NCI-H69 (cell line): ENCODE measurements at regions not wholly inside any gene's neighbourhood (a gene's known extent, or its start where the extent isn't known, plus 50 kb on each side); places are given as distances from the start of the nearest gene placed in this dataset.

Experiments used
- DNase-seq: peaks from one replicate; lab custom pipeline; 2025; lab: John Stamatoyannopoulos, UW

DNA sequence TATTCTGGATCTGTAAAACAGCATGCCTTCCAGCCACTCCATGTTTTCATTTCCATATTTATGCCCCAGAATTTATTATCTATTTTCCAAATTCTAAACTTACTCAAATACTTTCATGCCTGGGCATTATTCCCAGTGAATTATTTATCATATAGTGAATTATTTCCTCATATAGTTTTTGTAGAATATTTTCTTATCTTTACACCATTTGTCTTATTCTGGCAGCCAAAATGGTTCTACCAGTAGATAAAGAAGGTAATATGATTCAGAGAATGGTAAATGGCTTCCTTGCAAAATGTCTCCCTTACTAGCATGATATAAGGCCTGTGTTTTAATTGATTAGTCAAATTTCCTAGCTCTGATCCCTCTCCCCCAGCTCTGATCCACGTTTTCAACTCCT, 305.8 kb downstream of the SPRY2 start:
- DNase-seq, result no peak

DNA sequence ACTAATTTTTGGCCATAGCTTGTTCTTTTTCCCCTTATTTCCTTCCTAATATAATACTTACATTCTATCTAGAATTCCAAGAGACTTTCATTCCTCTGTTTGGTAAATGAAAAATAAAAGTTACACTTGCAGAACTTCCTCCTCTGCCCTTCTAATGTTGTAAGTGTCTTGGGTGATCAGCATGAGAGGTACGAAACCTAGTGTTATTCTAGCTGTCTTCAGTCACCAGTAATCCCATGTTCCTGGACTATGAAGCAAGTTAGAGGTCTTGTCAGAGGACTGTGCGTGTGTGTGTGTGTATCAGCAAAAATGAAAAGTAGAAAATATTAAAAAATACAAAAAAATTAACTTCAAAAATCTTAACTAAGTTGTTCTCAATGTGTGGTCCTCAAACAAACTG, 307.0 kb downstream of the SPRY2 start:
- DNase-seq, result no peak

DNA sequence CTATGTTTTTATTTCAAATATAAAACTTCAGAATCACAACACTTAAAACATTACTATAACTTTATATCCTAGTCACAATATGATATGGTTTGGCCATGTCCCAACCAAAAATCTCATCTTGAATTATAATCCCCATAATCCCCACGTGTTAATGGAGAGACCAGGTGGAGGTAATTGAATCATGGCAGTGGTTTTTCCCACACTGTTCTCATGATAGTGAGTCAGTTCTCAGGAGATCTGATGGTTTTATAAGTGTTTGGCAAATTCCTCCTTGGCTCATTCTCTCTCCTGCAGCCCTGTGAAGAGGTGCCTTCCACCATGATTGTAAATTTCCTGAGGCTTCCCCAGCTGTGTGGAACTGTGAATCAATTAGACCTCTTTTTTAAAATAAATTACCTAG, 307.6 kb downstream of the SPRY2 start:
- no peak for DNase-seq

DNA sequence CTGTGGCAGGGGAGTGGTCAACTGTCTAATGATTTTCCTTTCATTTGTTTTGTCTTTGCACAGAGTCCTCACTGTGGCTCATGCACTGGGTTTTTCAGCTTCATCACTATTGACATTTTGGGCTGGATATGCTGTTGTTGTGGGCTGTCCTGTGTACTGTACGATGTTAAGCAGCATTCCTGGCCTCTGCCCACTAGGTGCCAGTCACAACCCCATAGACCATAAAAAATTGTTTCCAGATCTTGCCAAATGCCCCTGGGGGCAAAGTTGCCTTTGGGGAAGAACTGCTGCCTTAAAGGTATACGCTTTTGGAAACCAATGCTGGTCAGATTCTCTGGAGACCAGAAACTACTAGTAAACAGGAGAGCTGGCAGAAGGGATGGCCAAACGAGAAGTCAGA, 310.4 kb downstream of the SPRY2 start:
- no peak for DNase-seq

DNA sequence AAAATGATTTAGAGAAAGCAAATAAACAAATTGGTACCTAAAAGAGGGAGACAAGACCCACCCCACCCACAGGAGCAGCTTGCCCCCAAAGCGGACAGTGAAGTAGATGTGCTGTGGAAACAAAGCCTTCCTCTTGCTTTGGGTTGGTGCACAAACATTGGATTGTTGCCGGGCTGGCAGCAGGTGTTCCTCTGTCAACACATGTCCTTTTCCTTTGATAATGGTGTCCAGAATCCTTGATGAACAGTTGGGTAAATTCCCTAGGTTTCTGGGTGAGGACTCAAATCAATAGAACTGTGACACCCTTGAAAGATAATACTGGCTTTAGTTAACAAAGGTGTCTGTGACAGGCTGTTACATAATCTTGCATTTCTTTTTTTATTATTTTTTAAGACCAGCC, 311.8 kb downstream of the SPRY2 start:
- no peak for DNase-seq

DNA sequence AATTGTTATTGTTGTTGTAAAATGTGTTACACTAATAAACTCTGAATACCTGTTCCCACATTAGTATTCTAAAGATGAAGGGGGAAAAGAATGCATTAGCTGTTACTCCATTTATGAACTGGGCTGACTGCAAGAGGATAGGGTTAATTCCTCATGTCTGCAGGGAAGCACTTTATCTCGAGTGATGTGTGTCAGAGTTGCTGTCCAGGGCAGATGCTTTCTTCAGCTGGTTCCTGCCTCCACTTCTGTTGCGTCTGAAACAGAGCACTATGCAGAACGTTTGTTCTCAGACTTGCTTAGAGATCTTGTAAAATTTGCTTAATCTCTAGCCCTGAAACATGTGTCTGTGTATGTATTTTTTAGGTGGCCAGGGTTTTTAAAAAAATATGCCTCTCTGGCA, 318.8 kb downstream of the SPRY2 start:
- DNase-seq, result no peak

DNA sequence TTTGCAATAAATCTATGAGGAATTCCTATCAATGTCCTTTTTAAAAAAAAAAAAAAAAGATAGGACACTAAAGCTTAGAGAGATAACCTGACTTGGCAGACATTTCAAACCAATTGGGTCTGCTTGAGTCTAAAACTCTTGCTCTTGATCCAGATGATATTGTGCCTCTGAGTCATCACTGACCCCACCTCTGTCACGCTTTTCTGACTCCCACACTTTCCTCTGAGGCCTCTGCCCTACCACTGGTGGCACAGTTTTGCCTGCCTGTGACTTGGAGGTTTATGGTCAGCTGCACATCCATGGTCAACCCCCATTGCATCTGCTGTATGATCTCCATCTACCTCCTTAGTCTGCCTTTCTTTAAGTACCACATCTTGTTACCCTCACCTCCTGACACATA, 328.7 kb downstream of the SPRY2 start:
- DNase-seq, result no peak

DNA sequence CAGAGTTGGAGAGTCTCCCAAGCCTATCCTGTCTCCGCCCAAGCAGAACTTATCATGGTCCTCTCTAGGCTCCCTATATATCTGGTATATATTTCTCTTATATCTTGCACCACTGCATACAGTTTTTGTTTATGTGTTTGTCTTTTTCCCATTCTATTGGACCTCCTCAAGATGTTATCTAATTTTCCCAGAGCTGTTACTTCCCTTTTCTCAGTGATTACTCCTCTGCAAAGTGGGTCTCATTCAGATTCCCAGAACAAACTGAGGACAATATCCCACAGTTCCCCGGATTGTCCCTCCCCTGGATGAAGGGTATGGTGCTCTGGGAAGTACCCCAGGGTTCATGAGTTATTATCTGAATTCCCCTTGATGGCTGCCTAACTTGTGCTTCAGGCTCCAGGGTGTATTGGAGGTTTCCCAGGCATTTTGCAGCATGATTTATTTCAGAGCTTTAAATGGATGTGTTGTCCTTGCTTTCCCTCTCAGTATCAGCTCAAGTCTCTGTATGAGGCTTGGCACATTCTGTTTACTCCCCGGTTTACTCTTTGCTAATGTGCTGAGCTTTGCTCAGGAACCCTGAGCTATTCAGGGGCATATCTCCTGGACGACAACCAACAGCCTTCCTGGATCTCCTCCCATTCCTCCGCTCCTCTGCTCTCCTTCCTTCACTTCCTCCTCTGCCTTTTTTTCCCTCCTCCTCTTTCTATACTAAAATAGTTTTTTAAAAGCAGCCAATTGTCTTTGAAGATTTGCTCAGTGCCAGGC, 329.3 kb downstream of the SPRY2 start:
- DNase-seq, result no peak

DNA sequence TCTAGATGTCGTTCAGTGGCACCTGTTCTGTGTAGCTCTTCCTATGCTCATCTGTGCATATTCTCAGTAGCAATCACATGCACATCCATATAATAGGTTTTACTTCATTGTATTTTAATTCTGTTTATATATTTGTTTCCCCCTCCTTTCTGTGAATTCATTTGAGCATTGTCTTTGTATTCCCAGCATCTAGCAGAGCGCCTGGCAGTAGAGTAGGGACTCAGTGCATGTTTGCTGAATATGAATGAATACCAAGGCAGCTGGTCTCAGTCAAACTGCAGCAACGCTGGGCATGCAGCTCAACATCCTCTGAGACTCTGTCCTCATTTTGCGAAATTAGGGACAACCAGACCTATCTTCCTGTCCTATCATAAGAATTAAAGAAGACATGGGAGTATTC, 330.1 kb downstream of the SPRY2 start:
- no peak for DNase-seq

DNA sequence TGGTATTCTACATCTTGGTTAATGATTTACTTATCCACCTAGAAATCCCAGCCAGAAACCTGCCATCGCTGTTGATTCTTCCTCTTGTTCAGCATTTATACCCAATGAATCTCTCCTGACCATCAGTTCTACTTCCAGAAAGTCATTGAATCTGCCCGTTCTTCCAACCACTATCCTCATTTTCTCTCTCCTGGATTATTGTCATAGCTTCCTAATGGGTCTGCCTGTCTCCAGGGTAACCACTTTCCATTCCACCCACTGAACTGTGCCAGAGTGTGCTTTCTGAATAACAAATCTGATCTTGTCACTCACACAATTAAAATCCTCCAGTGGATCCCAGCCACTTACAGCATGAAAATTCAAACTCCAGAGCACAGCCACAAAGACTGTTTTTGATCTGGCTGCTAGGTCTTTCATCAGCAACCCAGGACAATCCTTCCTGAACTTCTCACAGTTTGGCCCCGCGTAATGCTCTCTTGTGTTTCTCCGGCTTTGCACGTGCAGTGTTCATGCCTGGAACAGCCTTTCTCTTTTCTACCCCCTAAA, 330.6 kb downstream of the SPRY2 start:
- no peak for DNase-seq

DNA sequence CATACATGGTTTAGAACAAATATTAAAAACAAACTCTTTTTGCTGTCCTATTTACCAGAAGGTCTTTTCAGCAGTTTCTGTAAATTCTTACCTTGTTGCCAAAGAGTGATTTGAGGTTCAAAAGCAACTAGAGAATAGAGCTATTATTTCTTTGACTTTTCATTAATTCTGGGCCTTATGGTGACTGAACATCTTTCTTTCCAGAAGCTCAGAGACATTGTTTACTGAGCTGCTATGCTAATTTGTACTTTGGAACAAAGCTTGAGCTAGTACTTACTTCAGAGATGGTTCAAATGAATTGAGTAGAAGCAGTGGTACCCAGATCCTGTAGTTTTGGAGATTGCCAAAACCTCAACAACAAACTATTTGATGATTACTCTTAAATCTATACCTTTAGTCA, 331.2 kb downstream of the SPRY2 start:
- DNase-seq, result no peak

DNA sequence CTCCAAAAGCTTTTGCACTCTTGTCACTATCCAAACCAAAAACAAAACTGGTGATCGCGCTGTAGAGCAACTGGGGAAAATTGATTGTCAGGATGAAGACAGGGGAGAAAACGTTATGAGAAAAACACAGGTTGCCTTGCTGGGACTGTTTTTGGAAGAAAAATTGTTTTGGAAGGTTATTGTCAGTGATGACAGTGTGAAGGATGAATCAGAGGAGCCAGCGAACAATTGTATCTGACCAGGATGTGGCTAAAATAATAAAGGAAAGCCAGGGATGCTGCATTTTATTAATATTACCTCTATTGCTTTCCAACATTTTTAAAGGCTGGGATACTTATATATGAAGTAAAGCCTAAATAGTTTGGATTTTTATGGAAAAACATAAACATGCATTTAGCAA, 334.0 kb downstream of the SPRY2 start:
- DNase-seq, result no peak

DNA sequence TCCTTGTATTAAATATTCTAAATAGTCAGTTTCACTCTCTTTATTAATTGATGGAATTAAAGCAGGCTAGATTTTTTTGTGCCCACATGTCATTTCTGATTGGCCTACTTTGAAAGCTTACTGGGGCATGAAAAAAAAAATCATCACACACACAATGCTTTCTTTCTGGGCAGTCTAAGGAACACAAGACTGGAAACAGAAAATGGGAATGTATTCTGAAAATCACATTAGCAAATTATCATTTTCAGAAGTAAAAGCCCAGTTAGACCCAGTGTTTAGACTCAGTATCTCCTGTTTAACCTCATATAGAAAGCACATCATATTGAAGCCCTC, 339.4 kb downstream of the SPRY2 start:
- no peak for DNase-seq

DNA sequence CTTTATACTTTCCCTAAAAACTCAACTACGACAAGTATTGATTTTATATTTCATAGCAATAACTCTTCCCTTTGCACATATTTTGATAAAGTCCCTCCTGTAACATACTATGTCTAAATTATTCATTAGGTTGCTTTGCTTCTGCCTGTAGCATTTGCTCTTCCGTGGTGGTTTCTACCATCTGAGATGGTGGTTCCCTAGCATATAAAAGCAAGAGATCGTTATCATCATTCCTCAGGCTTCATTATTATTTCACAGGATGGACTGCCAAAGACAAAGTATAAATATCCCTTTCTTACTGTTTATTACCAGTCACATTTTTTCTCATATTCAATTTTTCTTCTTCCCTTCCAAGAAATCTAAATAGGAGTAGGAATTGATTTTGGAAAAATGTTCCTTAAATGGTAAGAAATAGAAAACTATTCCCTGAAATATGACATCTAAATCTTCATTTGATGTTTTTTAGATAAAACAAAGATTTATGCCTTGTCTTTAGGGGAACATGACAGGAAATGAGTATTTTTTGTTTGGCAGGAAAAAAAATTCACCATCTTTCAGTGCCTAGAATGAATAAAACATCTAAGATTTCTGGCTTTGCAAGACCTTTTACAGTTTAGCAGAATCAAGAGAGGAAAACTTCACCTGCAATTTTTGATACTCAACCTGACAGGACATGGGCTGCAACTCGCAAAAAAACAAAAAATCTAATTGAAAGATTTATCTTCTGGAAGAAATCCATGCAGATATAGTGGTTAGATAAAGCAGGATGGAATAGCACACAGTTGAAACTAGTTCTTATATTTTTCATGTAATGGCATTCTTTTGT, 340.0 kb downstream of the SPRY2 start:
- DNase-seq, result no peak

DNA sequence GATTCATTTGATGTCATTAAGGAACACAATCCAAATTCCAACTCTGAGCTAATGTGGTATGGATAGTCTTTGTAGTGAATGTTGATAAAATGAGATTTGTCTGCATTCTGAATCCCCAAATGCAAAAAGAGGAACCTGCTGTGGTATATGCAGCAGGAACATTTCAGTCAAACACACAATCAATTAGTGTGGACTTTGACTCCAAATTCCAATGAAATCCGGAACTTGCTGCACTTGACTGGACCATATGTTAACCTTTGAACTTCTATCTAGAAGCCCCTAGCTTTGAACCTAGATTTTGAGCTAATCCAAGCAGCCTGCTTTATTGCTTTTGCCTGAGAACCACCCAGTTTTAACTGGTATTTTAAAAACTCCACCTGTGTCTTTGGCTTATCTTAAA, 341.3 kb downstream of the SPRY2 start:
- no peak for DNase-seq

DNA sequence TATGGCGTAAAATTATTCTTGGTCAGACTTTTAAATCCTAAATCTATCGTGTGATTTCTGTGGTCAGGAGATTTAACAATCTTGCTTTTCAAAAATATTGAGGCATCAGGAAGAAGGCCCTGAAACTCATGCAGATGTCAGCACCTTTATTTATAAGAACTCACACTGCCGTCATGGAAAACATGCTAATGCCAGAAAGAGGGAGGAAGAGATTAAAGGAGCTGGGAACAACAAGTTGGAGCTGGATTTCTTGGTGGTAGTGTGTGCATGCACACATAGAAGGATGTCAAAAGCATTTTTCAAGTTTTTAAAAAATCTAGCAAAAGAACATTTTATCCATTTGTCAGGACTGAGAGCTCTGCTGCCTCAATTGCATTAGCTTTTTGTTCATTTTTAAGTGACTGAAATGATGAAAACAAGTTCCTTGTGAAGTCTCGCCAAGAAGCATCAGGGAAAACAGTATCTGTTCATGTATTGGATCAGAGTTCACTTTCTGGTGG, 342.5 kb downstream of the SPRY2 start:
- no peak for DNase-seq

DNA sequence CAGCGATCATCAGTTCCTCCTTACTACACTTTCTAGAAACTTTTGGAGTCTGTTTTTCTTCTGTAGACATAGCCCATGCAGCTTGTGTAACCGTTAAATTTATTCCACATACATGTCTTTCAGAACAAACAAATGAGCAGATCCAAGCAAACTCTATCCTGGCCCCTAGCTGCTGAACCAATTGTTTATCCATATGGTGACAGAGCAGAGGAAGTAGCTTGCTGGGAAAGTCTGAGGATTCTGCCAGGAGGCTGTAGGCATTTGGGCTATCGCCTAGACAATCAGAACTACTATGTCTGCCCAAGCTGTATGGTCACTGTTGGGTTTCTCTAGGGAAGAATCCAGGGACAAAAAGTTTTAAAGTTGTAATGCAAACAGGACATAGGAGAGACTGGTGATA, 343.7 kb downstream of the SPRY2 start:
- DNase-seq, result no peak

DNA sequence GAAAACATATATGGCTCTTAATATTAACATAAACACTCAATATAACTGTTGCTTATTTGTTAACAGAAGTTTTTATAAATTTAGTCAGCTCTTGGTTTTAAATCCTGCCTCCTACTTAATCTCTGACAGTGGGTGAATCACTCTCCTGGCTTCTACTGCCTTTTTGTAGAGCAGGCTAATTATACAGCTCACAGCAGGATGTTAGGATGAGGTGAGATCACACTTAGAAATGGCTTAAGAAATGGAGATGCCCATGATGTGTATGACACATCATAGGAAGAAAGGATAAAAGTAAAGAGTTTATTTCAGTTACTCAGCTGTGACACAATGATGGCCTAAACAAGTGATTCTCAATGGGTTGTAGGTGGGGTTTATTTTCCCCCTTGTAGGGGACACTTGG, 345.6 kb downstream of the SPRY2 start:
- DNase-seq, result no peak

DNA sequence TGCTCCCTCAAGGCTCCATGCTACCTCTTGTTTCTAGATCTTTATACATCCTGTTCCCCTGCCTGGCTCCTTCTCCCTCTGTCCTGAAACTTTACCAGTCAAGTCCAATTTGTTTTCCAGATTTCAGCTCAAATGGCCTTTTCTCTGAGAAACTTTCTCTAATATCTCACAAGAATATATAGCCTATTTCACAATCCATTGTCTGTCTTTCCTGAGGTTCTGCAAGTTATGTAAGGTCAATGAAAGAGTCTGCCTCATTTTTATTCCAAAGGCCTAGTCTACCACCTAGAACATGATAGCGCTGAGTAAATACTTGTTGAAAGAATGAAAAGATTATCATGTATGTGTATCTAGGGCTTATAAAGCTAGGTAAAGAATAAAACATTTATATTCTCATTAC, 348.8 kb downstream of the SPRY2 start:
- no peak for DNase-seq

DNA sequence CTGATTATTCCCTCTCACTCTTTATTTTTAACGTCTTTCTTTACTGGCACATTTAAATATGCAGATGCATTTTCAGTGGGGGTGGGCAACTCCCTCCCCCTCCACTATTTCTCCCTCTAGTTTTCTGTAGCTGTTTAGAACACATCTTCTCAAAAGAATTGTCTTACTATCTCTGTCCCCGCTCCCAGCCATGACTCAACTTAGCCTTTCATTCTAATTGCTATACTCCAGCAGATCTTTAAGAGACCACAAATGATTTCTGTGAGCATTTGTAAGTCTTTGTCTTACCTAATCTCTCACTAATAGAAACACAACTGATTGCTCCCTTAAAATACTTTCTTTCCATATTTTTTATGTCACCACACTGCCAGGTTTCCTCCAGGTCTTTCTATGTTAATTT, 350.9 kb downstream of the SPRY2 start:
- no peak for DNase-seq

DNA sequence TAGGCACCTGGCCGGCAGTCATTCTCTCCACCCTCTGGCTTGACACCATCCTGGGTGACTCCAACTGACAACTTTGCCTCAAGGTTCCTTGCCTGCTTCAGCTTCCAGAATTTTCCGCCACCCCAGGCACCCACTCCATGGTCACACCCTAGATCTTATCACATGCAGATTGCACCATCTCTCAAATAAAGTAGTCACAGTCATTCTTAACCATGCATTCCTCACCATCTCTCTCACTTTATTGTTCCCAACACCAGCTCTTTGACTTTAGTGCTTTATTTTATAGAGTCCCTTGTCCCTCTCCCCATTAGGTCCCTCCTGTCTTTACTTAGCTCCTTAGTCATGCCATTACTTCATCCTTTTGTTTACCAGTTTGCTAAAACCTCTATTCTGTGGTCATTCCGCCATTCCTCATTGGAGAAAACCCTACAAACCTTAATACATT, 351.7 kb downstream of the SPRY2 start:
- DNase-seq, result no peak

DNA sequence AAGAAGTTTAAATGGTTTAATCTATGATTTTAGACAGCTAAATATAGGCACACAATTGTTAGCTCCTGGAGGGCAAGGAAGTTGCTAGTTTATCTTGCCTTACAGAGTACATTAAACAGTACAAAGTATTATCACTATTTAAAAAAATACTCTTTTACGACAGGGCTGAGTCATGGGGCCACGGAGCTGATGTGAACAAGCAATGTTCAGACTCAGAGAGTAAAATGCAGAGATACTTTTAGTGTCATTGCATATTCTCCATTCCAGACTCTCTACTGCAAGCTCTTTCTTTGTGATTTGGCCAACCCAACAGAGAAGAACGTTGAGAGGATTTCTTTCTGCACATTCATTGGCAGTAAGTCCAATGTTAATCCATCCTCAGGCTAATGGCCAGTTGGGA, 352.4 kb downstream of the SPRY2 start:
- DNase-seq, result no peak

DNA sequence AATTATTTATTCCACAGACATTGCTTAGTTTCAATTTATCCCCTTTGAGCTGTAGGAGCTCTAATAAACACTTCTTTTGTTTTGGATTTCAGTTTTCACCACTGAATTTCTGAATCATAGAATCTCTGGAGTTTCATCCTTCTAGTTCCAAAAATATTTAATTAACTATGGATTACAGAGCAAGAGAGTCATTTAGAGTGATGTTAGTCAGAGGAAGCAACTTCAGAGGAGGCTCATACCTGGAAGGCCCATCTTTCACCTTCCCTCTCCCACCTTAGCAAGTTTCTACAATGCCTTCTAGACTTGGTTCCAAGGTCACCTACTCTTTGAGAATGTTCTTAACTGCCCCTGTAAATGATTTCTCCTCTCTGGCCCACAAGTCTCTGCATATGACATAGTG, 353.2 kb downstream of the SPRY2 start:
- DNase-seq, result no peak
